Choroid plexus epithelial cell (primary cell): ENCODE measurements at regions not wholly inside any gene's neighbourhood (a gene's known extent, or its start where the extent isn't known, plus 50 kb on each side); places are given as distances from the start of the nearest gene placed in this dataset.

Experiments used
- DNase-seq: peaks from one replicate; pipeline ENCODE4 v3.0.0-alpha.2; 2010; ENCODE audit warnings: low read depth
- H3K4me3 ChIP-seq: 2 replicates; pipeline ENCODE4 v1.5.1; 2011; ENCODE audit warnings: low read depth, mild to moderate bottlenecking, control low read depth, low read length, moderate library complexity
- TF ChIP-seq, protein P1 (sequence below): conservative IDR thresholded peaks from 2 replicates; pipeline ENCODE4 v1.5.1; 2011; ENCODE audit warnings: low read depth, mild to moderate bottlenecking, control low read depth, inconsistent platforms, low read length, moderate library complexity

DNA sequence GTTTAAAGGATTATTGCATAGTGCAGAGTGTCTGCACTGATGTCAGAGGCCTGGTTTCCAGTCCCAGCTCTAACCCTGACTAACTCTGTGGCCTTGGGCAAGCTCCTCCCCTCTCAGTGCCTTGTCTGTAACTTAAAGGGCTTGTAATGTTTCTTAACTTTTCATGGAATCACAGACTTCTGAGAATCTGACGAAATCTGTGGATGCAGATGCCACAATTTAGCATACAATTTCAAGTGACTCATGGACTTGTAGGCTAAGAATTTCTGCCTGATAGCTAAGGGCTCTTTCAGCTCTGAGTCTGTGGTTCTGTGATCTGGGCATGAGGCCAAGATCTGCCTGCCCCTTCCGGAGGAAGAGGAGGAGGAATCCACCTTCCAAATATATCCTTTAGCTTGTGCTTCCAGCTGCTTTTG, 236.9 kb downstream of the AR start:
- peak; percentile 90 for DNase-seq
- no peak overlapping the region for H3K4me3 ChIP-seq

DNA sequence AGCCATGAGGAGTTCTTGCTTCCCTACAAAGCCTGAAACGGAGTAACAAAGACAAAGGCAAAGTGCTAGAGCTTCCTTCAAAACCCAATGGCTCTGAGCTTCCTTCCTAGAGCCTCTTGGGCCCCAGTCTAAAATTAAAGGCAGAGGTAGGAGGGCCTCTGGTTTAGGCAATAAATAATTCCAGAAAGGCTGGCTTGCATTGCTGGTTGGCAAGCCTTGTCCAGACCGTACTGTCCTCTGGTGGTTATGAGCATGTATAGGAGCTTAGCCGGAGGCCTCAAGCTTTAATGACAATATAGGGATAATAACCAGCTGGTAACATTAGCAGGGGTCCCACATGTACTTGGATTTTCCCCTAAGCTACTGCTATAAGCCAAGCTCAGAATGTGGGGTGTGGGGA, 237.3 kb downstream of the AR start:
- H3K4me3 ChIP-seq = no peak overlapping the region
- peak; percentile 57 for DNase-seq
- TF ChIP-seq, protein P1, sequence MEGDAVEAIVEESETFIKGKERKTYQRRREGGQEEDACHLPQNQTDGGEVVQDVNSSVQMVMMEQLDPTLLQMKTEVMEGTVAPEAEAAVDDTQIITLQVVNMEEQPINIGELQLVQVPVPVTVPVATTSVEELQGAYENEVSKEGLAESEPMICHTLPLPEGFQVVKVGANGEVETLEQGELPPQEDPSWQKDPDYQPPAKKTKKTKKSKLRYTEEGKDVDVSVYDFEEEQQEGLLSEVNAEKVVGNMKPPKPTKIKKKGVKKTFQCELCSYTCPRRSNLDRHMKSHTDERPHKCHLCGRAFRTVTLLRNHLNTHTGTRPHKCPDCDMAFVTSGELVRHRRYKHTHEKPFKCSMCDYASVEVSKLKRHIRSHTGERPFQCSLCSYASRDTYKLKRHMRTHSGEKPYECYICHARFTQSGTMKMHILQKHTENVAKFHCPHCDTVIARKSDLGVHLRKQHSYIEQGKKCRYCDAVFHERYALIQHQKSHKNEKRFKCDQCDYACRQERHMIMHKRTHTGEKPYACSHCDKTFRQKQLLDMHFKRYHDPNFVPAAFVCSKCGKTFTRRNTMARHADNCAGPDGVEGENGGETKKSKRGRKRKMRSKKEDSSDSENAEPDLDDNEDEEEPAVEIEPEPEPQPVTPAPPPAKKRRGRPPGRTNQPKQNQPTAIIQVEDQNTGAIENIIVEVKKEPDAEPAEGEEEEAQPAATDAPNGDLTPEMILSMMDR = peak; percentile 59

More for the DNA sequence above, 236.9 kb downstream of the AR start:
- TF ChIP-seq, protein P1 = no peak

DNA sequence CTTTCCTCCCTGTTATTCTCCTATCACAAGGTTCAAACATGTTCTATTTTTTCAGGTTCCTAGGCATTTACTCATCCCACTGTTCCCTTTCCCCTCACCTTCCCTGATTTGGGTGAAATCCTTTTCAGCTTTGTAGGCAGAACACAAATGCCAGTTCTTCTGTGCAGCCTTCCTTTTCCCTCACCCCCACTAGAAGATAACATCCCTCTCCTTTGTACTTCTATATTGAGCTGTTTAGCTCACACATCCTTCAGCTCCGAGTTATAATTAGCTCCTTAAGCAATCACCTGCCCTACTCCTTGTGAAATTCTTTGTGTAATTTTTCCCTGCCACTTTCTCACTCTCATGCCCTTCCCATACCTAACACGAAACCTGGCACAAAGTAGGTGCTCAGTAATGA, 240.9 kb downstream of the AR start:
- no peak for DNase-seq
- TF ChIP-seq, protein P1 = no peak
- H3K4me3 ChIP-seq = no peak overlapping the region

DNA sequence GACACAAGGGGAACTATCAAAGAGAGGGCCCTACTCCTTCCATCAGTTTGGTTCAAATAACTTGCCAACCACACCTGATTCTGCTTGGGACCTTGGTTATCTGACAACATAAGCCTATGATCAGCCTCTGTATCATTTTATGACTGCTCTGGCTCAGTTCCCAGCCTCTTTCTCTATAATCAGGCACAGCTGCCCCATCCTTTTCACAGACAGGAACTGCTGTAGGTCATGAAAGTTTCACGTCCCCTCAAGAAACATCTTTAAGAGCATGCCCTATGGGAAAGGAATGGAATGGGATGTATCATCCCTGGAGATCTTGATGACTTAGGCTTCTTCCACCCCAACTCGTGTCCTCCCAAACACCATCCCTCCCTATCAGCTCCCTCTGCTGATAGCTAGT, 243.4 kb downstream of the AR start:
- H3K4me3 ChIP-seq = no peak overlapping the region
- DNase-seq = no peak
- TF ChIP-seq, protein P1 = no peak

DNA sequence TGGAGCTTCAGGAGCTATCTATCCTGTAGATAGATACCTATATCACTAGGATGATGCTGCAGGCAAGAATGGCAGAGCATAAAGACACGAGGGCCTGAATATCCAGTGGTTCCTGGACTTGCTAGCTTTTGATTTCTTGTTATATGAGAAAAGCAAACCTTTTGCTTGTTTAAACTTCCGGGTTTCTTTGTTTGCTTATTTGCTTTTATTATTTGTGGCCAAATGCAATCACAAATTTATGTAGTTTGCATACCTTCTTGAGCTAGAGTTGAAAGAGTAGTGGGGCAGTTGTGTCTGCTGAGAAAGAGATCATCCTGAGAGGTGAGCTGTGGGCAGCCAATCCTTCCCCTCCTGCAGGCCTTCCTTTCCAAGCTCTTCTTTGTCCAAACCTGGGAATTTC, 245.7 kb downstream of the AR start:
- TF ChIP-seq, protein P1 = no peak
- H3K4me3 ChIP-seq = no peak overlapping the region
- no peak for DNase-seq
